ENCODE measurements at regions not wholly inside any gene's neighbourhood (a gene's known extent, or its start where the extent isn't known, plus 50 kb on each side); places are given as distances from the start of the nearest gene placed in this dataset.

DNA sequence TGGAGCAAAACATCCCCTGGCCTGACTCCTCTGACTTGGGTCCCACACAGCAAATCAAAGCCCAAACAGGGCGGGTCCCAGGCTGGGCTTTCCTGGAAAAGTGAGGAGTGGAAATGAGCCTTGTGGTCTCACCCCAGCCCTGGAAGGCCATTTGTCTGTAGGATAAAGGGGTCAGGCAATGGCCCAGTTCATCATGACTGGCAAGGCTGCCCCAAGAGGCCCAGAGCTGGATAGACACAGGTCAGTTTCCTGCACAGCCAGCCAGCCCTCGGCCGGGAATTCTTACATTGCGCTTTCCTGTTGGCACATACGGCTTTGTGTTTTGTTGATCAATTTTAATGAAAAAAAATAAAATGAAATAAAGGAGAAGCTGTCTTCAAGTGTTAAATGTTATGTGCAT is 174.3 kb downstream of the TSHZ3 start:
- no peaks in the 10 kb centered on the region for H3K4me1 Mint-ChIP-seq
- H3K9me3 ChIP-seq (ENCODE audit: control insufficient read depth in 2 of 2, low read length in 2 of 2): no peaks in the 10 kb centered on the region
- H3K4me1 ChIP-seq (ENCODE audit: control insufficient read depth, insufficient read depth, low read length, poor library complexity, severe bottlenecking): no peaks in the 10 kb centered on the region
- no peaks in the 10 kb centered on the region for H3K36me3 ChIP-seq (ENCODE audit: control insufficient read depth, insufficient read depth, low read length)
- no peak overlapping the region for H3K4me3 Mint-ChIP-seq
- no peak overlapping the region for H3K27ac ChIP-seq (ENCODE audit: insufficient read depth, low read length, poor library complexity, severe bottlenecking)
- ATAC-seq (ENCODE audit: low read depth in 2 of 2): no peak
- DNase-seq: no peak
- H3K36me3 Mint-ChIP-seq: no peaks in the 10 kb centered on the region
- no peak overlapping the region for H3K27ac Mint-ChIP-seq
- H3K9me3 Mint-ChIP-seq: peaks cover 0 to 2% (median 0%) of the 10 kb centered on the region in 7 donors
- no peak overlapping the region for H3K4me3 ChIP-seq (ENCODE audit: low read depth, low read length)
- peaks cover 4% of the 10 kb centered on the region for H3K27me3 ChIP-seq (ENCODE audit: control insufficient read depth, insufficient read depth, low read length)
- peaks cover 17% of the 10 kb centered on the region for H3K27me3 Mint-ChIP-seq

- H3K27me3 Mint-ChIP-seq: peaks cover 19% of the 10 kb centered on the region
- no peaks in the 10 kb centered on the region for H3K36me3 Mint-ChIP-seq
- ATAC-seq (ENCODE audit: low read depth in 2 of 2): no peak
- H3K27ac Mint-ChIP-seq: no peak overlapping the region
- H3K9me3 ChIP-seq (ENCODE audit: control insufficient read depth in 2 of 2, low read length in 2 of 2): no peaks in the 10 kb centered on the region
- no peaks in the 10 kb centered on the region for H3K4me1 Mint-ChIP-seq
- H3K9me3 Mint-ChIP-seq: peaks cover 0 to 2% (median 0%) of the 10 kb centered on the region in 7 donors
- no peak overlapping the region for H3K4me3 ChIP-seq (ENCODE audit: low read depth, low read length)
- H3K27ac ChIP-seq (ENCODE audit: insufficient read depth, low read length, poor library complexity, severe bottlenecking): no peak overlapping the region
- peaks cover 4% of the 10 kb centered on the region for H3K27me3 ChIP-seq (ENCODE audit: control insufficient read depth, insufficient read depth, low read length)
- no peaks in the 10 kb centered on the region for H3K36me3 ChIP-seq (ENCODE audit: control insufficient read depth, insufficient read depth, low read length)
- H3K4me1 ChIP-seq (ENCODE audit: control insufficient read depth, insufficient read depth, low read length, poor library complexity, severe bottlenecking): no peaks in the 10 kb centered on the region
- H3K4me3 Mint-ChIP-seq: no peak overlapping the region
- no peak for DNase-seq
These were observed 175.2 kb downstream of the TSHZ3 start for GRCh38 chr19:31173991-31174390.

DNA sequence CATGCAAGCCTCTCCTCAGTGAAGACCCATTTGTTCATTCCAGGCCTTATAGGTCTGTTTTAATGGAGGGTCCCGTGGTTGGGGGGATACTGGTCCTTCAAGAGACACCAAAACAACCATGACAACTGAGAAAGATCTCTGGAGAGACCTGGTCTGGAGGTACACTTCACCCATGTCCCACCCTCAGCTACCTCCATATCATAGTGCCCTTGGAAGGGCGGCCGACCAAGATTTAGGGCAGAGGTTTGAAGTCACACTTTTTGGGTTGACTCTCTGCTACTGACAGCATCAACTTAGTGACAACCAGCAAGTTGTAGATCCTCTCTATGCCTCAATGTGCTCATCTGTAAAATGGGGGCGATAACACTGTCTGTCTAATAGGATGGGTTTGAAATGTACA is 177.3 kb downstream of the TSHZ3 start:
- H3K27ac Mint-ChIP-seq: no peak overlapping the region
- no peaks in the 10 kb centered on the region for H3K4me1 ChIP-seq (ENCODE audit: control insufficient read depth, insufficient read depth, low read length, poor library complexity, severe bottlenecking)
- peaks cover 7% of the 10 kb centered on the region for H3K27me3 ChIP-seq (ENCODE audit: control insufficient read depth, insufficient read depth, low read length)
- H3K4me3 ChIP-seq (ENCODE audit: low read depth, low read length): no peak overlapping the region
- DNase-seq (no peak), ATAC-seq (ENCODE audit: low read depth in 2 of 2) (no peak)
- peaks cover 28% of the 10 kb centered on the region for H3K27me3 Mint-ChIP-seq
- H3K9me3 ChIP-seq (ENCODE audit: control insufficient read depth in 2 of 2, low read length in 2 of 2): no peaks in the 10 kb centered on the region
- peaks cover 0 to 4% (median 2%) of the 10 kb centered on the region in 4 donors for H3K4me1 Mint-ChIP-seq
- H3K9me3 Mint-ChIP-seq: peaks cover 0 to 2% (median 0%) of the 10 kb centered on the region in 7 donors
- H3K4me3 Mint-ChIP-seq: no peak overlapping the region
- no peak overlapping the region for H3K27ac ChIP-seq (ENCODE audit: insufficient read depth, low read length, poor library complexity, severe bottlenecking)
- H3K36me3 Mint-ChIP-seq: no peaks in the 10 kb centered on the region
- no peaks in the 10 kb centered on the region for H3K36me3 ChIP-seq (ENCODE audit: control insufficient read depth, insufficient read depth, low read length)

- Histone ChIP-seq H3K9me3 (ENCODE audit: control insufficient read depth in 2 of 2, low read length in 2 of 2) (no peaks in the 10 kb centered on the region), H3K27me3 (ENCODE audit: control insufficient read depth, insufficient read depth, low read length) (peaks cover 12% of the 10 kb centered on the region), H3K36me3 (ENCODE audit: control insufficient read depth, insufficient read depth, low read length) (no peaks in the 10 kb centered on the region), H3K4me3 (ENCODE audit: low read depth, low read length) (no peak overlapping the region), H3K27ac (ENCODE audit: insufficient read depth, low read length, poor library complexity, severe bottlenecking) (no peak overlapping the region), H3K4me1 (ENCODE audit: control insufficient read depth, insufficient read depth, low read length, poor library complexity, severe bottlenecking) (no peaks in the 10 kb centered on the region)
- Mint-ChIP-seq H3K4me1 (peaks cover 0 to 4% (median 2%) of the 10 kb centered on the region in 4 donors), H3K27me3 (peaks cover 25% of the 10 kb centered on the region), H3K9me3 (peaks cover 0 to 2% (median 0%) of the 10 kb centered on the region in 7 donors), H3K27ac (no peak overlapping the region), H3K4me3 (no peak overlapping the region), H3K36me3 (no peaks in the 10 kb centered on the region)
- no peak for ATAC-seq (ENCODE audit: low read depth in 2 of 2)
- no peak for DNase-seq
These were observed 179.2 kb downstream of the TSHZ3 start for GRCh38 chr19:31170046-31170445.

DNA sequence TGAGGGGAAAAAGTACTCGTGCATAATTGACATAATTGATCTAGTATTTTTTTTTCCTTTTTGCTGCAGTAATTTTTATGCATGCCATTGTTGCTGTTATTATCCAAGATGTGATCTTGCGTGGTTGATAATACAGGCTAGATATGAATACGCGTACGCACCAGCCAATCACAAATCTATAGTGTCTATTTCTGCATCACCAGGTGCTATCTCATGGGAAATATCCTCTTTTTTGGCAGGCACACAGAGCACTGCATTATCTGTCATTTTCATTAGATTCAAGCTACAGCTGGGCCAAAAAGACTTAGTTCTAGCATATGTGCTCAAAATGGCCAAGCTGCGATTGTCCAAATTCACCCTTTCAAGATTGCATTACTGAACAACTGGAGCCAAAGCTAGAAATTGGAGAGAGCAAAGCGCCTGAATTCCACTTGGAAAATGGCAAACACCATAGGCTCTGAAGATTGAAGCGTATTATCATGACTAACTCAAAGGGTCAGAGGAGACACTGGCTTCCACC is 181.1 kb downstream of the TSHZ3 start:
- peaks cover 20% of the 10 kb centered on the region for H3K27me3 Mint-ChIP-seq
- H3K36me3 Mint-ChIP-seq: no peaks in the 10 kb centered on the region
- no peak for DNase-seq

GRCh38 chr19:31167690-31168089 is 181.5 kb downstream of the TSHZ3 start:
- H3K4me3 ChIP-seq (ENCODE audit: low read depth, low read length): no peak overlapping the region
- ATAC-seq (ENCODE audit: low read depth in 2 of 2) (no peak), DNase-seq (no peak)
- Mint-ChIP-seq H3K36me3 (no peaks in the 10 kb centered on the region), H3K27ac (no peak overlapping the region), H3K4me3 (no peak overlapping the region), H3K4me1 (peaks cover 0 to 4% (median 2%) of the 10 kb centered on the region in 4 donors), H3K27me3 (peaks cover 20% of the 10 kb centered on the region), H3K9me3 (peaks cover 0 to 2% (median 0%) of the 10 kb centered on the region in 7 donors)
- no peak overlapping the region for H3K27ac ChIP-seq (ENCODE audit: insufficient read depth, low read length, poor library complexity, severe bottlenecking)
- H3K4me1 ChIP-seq (ENCODE audit: control insufficient read depth, insufficient read depth, low read length, poor library complexity, severe bottlenecking): no peaks in the 10 kb centered on the region
- peaks cover 12% of the 10 kb centered on the region for H3K27me3 ChIP-seq (ENCODE audit: control insufficient read depth, insufficient read depth, low read length)
- no peaks in the 10 kb centered on the region for H3K36me3 ChIP-seq (ENCODE audit: control insufficient read depth, insufficient read depth, low read length)
- no peaks in the 10 kb centered on the region for H3K9me3 ChIP-seq (ENCODE audit: control insufficient read depth in 2 of 2, low read length in 2 of 2)

More for the DNA sequence above, 181.1 kb downstream of the TSHZ3 start:
- no peaks in the 10 kb centered on the region for H3K36me3 ChIP-seq (ENCODE audit: control insufficient read depth, insufficient read depth, low read length)
- no peak overlapping the region for H3K4me3 ChIP-seq (ENCODE audit: low read depth, low read length)
- H3K4me1 ChIP-seq (ENCODE audit: control insufficient read depth, insufficient read depth, low read length, poor library complexity, severe bottlenecking): no peaks in the 10 kb centered on the region
- H3K9me3 ChIP-seq (ENCODE audit: control insufficient read depth in 2 of 2, low read length in 2 of 2): no peaks in the 10 kb centered on the region
- H3K27ac ChIP-seq (ENCODE audit: insufficient read depth, low read length, poor library complexity, severe bottlenecking): no peak overlapping the region
- no peak for ATAC-seq (ENCODE audit: low read depth in 2 of 2)
- H3K27me3 ChIP-seq (ENCODE audit: control insufficient read depth, insufficient read depth, low read length): peaks cover 12% of the 10 kb centered on the region
- Mint-ChIP-seq H3K4me1 (peaks cover 0 to 4% (median 2%) of the 10 kb centered on the region in 4 donors), H3K27ac (no peak overlapping the region), H3K4me3 (no peak overlapping the region), H3K9me3 (peaks cover 0 to 2% (median 0%) of the 10 kb centered on the region in 7 donors)

- Histone ChIP-seq H3K4me1 (ENCODE audit: control insufficient read depth, insufficient read depth, low read length, poor library complexity, severe bottlenecking) (no peaks in the 10 kb centered on the region), H3K27ac (ENCODE audit: insufficient read depth, low read length, poor library complexity, severe bottlenecking) (no peak overlapping the region), H3K4me3 (ENCODE audit: low read depth, low read length) (no peak overlapping the region), H3K9me3 (ENCODE audit: control insufficient read depth in 2 of 2, low read length in 2 of 2) (no peaks in the 10 kb centered on the region), H3K27me3 (ENCODE audit: control insufficient read depth, insufficient read depth, low read length) (peaks cover 12% of the 10 kb centered on the region), H3K36me3 (ENCODE audit: control insufficient read depth, insufficient read depth, low read length) (no peaks in the 10 kb centered on the region)
- no peak for ATAC-seq (ENCODE audit: low read depth in 2 of 2)
- DNase-seq: no peak
- Mint-ChIP-seq H3K27ac (no peak overlapping the region), H3K9me3 (peaks cover 0 to under 1% (median 0%) of the 10 kb centered on the region in 7 donors), H3K36me3 (no peaks in the 10 kb centered on the region), H3K4me1 (peaks cover 0 to 4% (median 2%) of the 10 kb centered on the region in 4 donors), H3K4me3 (no peak overlapping the region), H3K27me3 (peaks cover 20% of the 10 kb centered on the region)
These were observed 183.0 kb downstream of the TSHZ3 start for GRCh38 chr19:31166206-31166605.

DNA sequence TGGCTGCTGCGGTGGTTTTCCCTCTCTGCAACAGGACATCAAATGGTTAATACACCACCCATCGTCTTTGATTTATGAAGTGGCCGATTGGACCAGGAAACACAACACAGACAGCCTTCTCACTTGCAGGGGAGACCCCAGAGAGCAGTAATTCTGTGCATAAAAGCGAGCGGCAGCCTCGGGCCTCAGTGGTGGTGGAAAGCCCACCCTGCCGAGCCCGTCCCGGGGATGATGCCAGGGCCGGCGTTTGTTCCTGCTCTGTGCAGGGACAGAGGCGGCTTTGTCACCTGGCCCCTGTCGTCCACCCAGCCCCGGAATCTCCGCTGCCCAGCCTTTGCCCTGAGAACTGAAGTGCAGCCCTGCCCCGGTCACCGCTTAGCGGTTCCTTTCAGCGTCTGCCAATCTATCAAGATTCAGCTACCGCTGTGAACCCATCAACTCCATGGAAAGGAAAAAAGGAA is 184.4 kb downstream of the TSHZ3 start:
- H3K36me3 Mint-ChIP-seq: no peaks in the 10 kb centered on the region
- H3K27ac Mint-ChIP-seq: no peak overlapping the region
- peaks cover 0 to 4% (median 2%) of the 10 kb centered on the region in 4 donors for H3K4me1 Mint-ChIP-seq
- Histone ChIP-seq H3K4me3 (ENCODE audit: low read depth, low read length) (no peak overlapping the region), H3K27ac (ENCODE audit: insufficient read depth, low read length, poor library complexity, severe bottlenecking) (no peak overlapping the region), H3K4me1 (ENCODE audit: control insufficient read depth, insufficient read depth, low read length, poor library complexity, severe bottlenecking) (no peaks in the 10 kb centered on the region), H3K9me3 (ENCODE audit: control insufficient read depth in 2 of 2, low read length in 2 of 2) (no peaks in the 10 kb centered on the region), H3K36me3 (ENCODE audit: control insufficient read depth, insufficient read depth, low read length) (no peaks in the 10 kb centered on the region), H3K27me3 (ENCODE audit: control insufficient read depth, insufficient read depth, low read length) (peaks cover 11% of the 10 kb centered on the region)
- H3K9me3 Mint-ChIP-seq: no peaks in the 10 kb centered on the region
- no peak overlapping the region for H3K4me3 Mint-ChIP-seq
- DNase-seq (no peak), ATAC-seq (ENCODE audit: low read depth in 2 of 2) (no peak)
- H3K27me3 Mint-ChIP-seq: peaks cover 20% of the 10 kb centered on the region

All from CD4-positive, CD25-positive, alpha-beta regulatory T cell (primary cell).